Gastroesophageal sphincter (tissue), 3 donors: ENCODE measurements at regions not wholly inside any gene's neighbourhood (a gene's known extent, or its start where the extent isn't known, plus 50 kb on each side); places are given as distances from the start of the nearest gene placed in this dataset.

Experiments
- CTCF ChIP-seq, 4 experiments: fragments of 200-600 bp in 2 of 4; fragments of 450-650 bp in 2 of 4; sonication (generic) in 1 of 4; IDR thresholded peaks; one replicate each; pipeline ENCODE4 v1.5.1; 2017 to 2019; ENCODE audit warnings: antibody characterized with exemption in 4 of 4, mild to moderate bottlenecking in 2 of 4, moderate library complexity in 2 of 4
- EP300 ChIP-seq: sonication (generic); formaldehyde crosslinking; IDR thresholded peaks from one replicate; pipeline ENCODE4 v1.6.1; 2017; ENCODE audit warnings: antibody characterized with exemption, mild to moderate bottlenecking
- POLR2A ChIP-seq, 2 donors: fragments of 450-650 bp; IDR thresholded peaks; one replicate each; pipeline ENCODE4 v1.6.1; 2017; ENCODE audit warnings: antibody characterized with exemption in 2 of 2, mild to moderate bottlenecking in 2 of 2, moderate library complexity in 1 of 2
- POLR2AphosphoS5 ChIP-seq: sonication (generic); formaldehyde crosslinking; IDR thresholded peaks from one replicate; pipeline ENCODE4 v1.6.1; 2017; ENCODE audit warnings: antibody characterized with exemption

GRCh38 chr16:51960931-51961330 lies 586.0 kb downstream of the TOX3 start:
- TF ChIP-seq POLR2AphosphoS5 = no peak
- no peak for TF ChIP-seq CTCF (IDR thresholded peaks at IDR 0.05)
- no peak for TF ChIP-seq EP300
- no peak for TF ChIP-seq POLR2A (IDR thresholded peaks at IDR 0.05)
